Endothelial cell of umbilical vein (primary cell): ENCODE measurements at regions not wholly inside any gene's neighbourhood (a gene's known extent, or its start where the extent isn't known, plus 50 kb on each side); places are given as distances from the start of the nearest gene placed in this dataset.

Experiments used
- EZH2 ChIP-seq: IDR thresholded peaks from 2 replicates; pipeline ENCODE4 v1.6.1; 2012; ENCODE audit warnings: borderline replicate concordance, low read depth, mild to moderate bottlenecking, moderate library complexity, low read length, inconsistent platforms; ENCODE audit not compliant: severe bottlenecking
- POLR2A ChIP-seq: IDR thresholded peaks from 2 replicates; pipeline ENCODE4 v1.6.1; 2012; ENCODE audit warnings: low read depth, mild to moderate bottlenecking, control low read depth, low read length
- TF ChIP-seq, protein P1 (sequence below), 2 donors: IDR thresholded peaks; 1 replicate in 1 of 2; 2 replicates in 1 of 2; pipeline ENCODE4 v1.5.1; 2011; ENCODE audit warnings: low read length in 2 of 2, mild to moderate bottlenecking in 2 of 2, moderate library complexity in 2 of 2, control low read depth in 1 of 2, inconsistent platforms in 1 of 2, low read depth in 1 of 2; ENCODE audit not compliant: insufficient read depth in 1 of 2; ENCODE audit errors: extremely low read depth in 1 of 2

DNA sequence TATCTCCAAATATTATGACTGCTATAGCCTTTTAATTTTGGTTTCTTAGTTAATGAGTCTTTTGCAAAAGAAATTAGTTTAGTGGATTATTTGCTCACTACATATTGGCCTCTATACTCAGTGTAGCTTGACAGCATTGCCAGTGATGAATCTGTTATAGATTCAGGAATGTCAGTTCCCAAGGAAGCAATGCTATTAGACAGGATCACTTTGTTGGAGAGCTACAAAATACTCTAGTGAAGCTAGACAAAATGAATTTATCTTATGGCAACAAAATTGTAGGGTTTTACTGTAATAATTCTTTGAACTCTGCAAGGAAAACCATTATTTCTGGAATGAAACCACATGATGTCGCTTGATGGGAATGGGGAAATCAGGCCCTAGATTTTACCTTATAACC lies 543.3 kb downstream of the SQOR start:
- TF ChIP-seq POLR2A (no peak), EZH2 (no peak)
- TF ChIP-seq, protein P1, sequence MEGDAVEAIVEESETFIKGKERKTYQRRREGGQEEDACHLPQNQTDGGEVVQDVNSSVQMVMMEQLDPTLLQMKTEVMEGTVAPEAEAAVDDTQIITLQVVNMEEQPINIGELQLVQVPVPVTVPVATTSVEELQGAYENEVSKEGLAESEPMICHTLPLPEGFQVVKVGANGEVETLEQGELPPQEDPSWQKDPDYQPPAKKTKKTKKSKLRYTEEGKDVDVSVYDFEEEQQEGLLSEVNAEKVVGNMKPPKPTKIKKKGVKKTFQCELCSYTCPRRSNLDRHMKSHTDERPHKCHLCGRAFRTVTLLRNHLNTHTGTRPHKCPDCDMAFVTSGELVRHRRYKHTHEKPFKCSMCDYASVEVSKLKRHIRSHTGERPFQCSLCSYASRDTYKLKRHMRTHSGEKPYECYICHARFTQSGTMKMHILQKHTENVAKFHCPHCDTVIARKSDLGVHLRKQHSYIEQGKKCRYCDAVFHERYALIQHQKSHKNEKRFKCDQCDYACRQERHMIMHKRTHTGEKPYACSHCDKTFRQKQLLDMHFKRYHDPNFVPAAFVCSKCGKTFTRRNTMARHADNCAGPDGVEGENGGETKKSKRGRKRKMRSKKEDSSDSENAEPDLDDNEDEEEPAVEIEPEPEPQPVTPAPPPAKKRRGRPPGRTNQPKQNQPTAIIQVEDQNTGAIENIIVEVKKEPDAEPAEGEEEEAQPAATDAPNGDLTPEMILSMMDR (IDR thresholded peaks at IDR 0.05; ENCODE audit: extremely low read depth in 1 of 2, insufficient read depth in 1 of 2, low read depth in 1 of 2, low read length in 2 of 2) = no peak
